ENCODE measurements at regions not wholly inside any gene's neighbourhood (a gene's known extent, or its start where the extent isn't known, plus 50 kb on each side); places are given as distances from the start of the nearest gene placed in this dataset.

GRCh38 chr13:111415765-111416164 is 95.3 kb downstream of the TEX29 start:
- TF ChIP-seq POLR2A (IDR thresholded peaks at IDR 0.05) (no peak), CTCF (IDR thresholded peaks at IDR 0.05) (no peak)
